ENCODE measurements at regions not wholly inside any gene's neighbourhood (a gene's known extent, or its start where the extent isn't known, plus 50 kb on each side); places are given as distances from the start of the nearest gene placed in this dataset.
"Not testable (repeated sequence)": the region's sequence is repeated elsewhere in the genome, so short reads cannot be mapped to it uniquely, and the experiment has no call there.

GRCh38 chr14:52124791-52125684 lies 56.2 kb upstream of the NID2 start:
- no peak for DNase-seq (ENCODE audit: low read depth in 2 of 3, low spot score in 2 of 3)

- not testable (repeated sequence) for DNase-seq (ENCODE audit: low read depth in 2 of 3, low spot score in 2 of 3)
These were observed 53.3 kb upstream of the NID2 start for GRCh38 chr14:52122163-52122562.

GRCh38 chr14:52121441-52121840 lies 52.6 kb upstream of the NID2 start:
- DNase-seq (ENCODE audit: low read depth in 2 of 3, low spot score in 2 of 3): no peak

GRCh38 chr14:52119030-52119429 lies 50.2 kb upstream of the NID2 start:
- DNase-seq (ENCODE audit: low read depth in 2 of 3, low spot score in 2 of 3): no peak
